Right renal cortex interstitium (tissue), 3 donors: ENCODE measurements at regions not wholly inside any gene's neighbourhood (a gene's known extent, or its start where the extent isn't known, plus 50 kb on each side); places are given as distances from the start of the nearest gene placed in this dataset.
"Not testable (repeated sequence)": the region's sequence is repeated elsewhere in the genome, so short reads cannot be mapped to it uniquely, and the experiment has no call there.

Source experiments
- DNase-seq, 3 donors: peaks; one replicate each; pipeline ENCODE4 v3.0.0-alpha.2; 2013; ENCODE audit warnings: low read depth in 3 of 3, low spot score in 2 of 3

- no peak for DNase-seq
Observed at GRCh38 chr4:116343809-116344208, 741.6 kb downstream of the TRAM1L1 start.

DNA sequence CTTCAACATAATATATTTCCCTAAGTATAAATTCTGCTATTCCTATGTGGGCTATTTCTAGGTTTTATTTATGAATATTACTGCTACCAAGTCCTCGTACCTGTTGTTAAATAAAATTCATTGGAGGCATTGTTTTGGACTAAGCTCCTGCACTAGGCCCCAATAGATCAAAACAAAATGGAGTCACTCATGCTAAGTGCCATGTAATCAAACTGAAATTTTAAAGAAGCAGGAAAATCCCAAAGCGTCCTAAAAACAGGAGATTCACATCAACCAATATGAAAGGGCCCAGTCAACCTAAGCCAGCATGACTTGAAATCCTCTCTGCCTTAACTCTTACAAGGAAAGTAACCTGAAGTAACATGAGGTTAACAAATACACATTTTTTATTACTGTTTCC lies 743.2 kb downstream of the TRAM1L1 start:
- no peak for DNase-seq

DNA sequence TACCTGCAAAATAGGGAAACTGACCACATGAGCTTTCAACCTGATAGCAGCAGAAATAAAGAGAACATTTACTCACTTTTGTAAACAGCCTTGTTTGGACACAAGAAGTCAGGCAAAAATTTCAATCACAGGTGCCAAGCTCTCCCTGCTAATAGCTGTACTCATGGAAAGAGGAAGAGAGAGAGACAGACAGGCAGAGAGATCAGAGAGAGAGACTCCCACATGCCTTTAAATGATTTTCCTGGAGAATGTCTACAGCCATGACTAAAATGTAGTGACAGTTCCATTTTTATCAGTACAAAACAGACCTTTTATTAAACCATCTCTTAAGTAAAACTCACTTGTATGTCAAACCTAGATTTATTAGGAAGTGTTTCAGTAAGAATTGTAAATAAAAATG lies 752.9 kb downstream of the TRAM1L1 start:
- DNase-seq: no peak

DNA sequence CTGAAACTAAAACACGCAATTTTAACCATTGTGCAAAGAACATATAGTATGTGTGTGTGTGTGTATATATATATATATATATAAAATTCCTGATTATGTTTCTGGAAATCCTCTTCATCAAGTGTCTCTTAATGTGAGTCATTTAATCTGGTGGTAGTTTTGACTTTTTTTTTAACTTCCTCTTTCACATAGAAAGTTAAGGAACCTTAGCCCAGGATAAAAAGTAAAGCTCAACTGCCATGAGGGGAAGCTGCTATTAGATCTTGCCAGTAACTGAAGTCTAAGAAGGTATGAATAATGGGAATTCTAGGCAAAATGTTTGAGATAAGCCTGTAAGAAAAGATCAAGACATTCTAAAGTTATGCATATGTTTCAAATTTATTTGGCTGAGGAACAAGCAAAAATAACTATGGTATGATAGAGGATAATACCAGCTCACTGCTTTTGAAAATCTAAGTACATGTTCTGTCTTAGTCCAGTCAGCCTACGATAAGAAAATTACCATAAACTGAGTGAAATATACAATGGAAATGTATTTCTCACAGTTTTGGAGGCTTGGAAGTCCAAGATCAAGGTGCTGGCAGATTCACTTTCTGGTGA lies 757.0 kb downstream of the TRAM1L1 start:
- DNase-seq: no peak

DNA sequence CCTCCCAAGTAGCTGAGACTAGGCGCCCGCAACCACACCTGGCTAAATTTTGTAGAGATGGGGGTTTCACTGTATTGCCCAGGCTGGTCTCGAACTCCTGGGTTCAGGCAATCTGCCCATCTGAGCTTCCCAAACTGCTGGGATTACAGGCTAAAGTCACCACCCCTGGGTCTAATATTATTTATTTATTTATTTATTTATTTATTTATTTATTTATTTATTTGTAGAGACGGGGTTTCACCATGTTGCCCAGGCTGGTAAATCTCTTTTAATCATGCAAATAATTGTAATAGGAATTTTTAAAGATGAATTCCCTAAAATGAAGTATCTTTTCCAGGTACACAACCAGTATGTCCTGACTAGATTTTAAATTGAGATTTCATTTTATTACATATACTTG lies 761.8 kb downstream of the TRAM1L1 start:
- no peak for DNase-seq

DNA sequence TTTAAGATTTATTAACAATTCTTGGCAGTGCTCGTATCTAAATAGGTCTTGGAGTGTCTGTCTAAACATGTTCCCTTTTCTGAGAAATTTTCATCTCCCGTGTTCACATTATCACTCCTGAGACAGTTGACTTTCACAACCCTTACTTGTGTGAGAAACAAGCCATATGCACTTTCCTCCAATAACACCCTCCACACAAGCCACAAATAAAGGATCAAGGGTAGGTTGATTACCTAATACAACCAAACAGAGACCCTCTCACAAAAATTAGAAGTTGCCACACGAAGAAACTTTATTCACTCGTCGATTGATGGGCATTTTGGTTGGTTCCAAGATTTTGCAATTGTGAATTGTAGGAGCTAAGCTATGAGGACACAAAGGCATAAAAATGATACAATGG lies 763.9 kb downstream of the TRAM1L1 start:
- no peak for DNase-seq

- no peak for DNase-seq
Observed at GRCh38 chr4:116320859-116321258, 764.5 kb downstream of the TRAM1L1 start.

DNA sequence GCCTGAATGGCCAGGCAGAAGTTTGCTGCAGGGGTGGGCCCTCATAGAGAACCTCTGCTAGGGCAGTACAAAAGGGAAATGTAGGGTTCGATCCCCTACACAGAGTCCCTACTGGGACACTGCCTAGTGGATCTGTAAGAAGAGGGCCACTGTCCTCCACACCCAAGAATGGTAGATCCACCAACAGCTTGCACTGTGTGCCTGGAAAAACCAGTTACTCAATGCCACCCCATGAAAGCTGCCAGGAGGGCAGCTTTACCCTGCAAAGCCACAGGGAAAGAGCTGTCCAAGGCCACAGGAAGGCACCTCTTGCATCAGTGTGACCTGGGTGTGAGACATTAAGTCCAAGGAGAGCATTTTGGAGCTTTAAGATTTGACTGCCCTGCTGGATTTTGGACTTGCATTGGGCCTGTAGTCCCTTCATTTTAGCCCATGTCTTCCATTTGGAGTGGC lies 781.6 kb downstream of the TRAM1L1 start:
- no peak for DNase-seq

DNA sequence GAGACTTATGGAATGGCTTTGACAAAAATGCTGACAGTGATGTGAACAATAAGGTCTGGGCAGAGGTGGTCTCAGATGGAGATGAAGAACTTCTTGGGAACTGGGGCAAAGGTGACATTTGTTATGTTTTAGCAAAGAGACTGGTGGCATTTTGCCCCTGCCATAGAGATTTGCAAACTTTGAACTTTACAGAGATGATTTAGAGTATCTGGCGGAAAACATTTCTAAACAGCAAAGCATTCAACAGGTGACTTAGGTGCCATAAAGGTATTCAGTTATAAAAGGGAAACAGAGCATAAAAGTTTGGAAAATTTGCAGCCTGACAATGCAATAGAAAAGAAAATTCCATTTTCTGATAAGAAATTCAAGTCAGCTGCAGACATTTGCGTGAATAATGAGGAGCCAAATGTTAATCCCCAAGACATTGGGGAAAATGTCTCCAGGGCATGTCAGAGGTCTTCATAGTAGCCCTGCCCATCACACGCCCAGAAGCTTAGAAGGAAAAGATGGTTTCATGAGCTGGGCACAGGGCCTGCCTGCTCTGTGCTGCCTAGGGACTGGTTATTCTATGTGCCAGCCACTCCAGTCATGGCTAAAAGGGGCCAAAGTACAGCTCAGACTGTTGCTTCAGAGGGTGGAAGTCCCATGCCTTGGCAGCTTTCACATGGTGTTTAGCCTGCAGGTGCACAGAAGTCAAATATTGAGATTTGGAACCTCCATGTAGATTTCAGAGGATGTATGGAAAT lies 782.2 kb downstream of the TRAM1L1 start:
- no peak for DNase-seq

DNA sequence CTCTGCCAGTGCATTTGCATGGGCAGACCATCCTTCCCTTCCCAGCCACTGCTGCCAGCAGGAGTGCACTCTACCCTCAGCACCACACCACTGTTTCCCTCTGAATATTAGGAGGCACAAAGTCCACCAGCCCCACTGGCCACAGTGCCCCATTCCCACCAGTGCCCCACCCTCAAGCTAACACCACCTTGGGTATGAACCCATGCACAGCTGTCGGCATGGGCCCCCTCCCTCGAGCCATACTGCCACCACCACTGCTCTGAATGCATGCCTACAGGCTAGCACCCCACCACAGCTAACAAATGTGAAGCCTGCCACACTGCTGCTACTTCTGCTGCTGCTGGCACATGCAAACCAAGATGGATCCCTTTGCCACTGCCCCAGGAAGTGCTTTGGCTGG lies 810.4 kb downstream of the TRAM1L1 start:
- DNase-seq: no peak

GRCh38 chr4:116272336-116272735 lies 813.0 kb downstream of the TRAM1L1 start:
- DNase-seq: no peak

GRCh38 chr4:116260931-116261330 lies 824.4 kb downstream of the TRAM1L1 start:
- not testable (repeated sequence) for DNase-seq

- DNase-seq: no peak
Observed at GRCh38 chr4:116244771-116245170, 840.6 kb downstream of the TRAM1L1 start.

DNA sequence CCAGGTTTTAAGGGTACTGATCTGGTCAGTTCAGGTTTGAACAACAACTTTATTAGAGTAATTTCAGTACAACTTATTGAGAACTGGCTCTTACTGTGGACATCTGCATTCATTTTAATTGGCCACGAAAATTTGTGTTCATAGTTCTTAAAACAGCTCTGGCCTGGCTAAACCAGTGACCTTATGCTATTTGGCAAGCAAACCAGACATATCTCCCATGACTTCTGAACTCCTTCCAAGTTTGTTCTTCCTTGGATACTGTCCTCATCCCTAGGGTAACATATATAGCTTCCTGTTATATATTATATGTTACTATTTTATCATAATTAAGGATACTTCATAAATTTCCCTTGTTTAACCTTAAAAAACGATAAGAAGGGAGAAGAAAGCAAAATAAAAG lies 841.9 kb downstream of the TRAM1L1 start:
- no peak for DNase-seq

GRCh38 chr4:116233971-116234370 lies 851.4 kb downstream of the TRAM1L1 start:
- no peak for DNase-seq

GRCh38 chr4:116231999-116232398 lies 853.4 kb downstream of the TRAM1L1 start:
- not testable (repeated sequence) for DNase-seq

GRCh38 chr4:116229420-116229819 lies 856.0 kb downstream of the TRAM1L1 start:
- no peak for DNase-seq

DNA sequence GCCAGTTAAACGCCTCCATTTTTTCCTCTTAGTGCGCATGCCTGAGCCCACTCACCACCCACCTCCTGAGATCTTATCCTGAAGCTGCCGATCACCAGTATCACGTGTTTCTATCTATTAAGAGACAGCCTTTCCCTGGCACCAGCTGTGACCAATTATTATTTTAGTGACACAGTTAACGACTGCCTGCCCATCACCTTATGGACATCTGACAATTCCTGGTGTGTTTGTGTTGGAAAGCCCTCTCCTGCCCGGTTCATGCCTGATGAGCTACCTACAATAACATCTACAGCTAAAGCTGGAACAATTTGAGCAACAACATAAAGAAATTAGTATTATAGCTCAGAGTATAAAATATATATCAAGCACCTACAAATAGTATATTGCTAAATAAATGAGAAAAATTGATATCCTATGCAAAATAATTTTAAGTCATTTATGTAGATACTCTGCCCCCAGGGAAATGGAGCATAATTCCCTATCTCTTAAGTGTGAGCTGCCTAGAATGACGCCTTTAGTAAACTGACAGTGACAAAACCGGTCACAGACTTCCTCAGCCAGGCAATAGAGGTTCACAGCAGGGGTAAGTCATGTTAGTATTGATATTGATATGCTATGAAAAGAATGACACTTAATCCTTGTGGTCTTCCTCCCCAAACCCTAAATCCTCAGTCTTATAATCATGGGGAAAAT lies 862.2 kb downstream of the TRAM1L1 start:
- DNase-seq: no peak

DNA sequence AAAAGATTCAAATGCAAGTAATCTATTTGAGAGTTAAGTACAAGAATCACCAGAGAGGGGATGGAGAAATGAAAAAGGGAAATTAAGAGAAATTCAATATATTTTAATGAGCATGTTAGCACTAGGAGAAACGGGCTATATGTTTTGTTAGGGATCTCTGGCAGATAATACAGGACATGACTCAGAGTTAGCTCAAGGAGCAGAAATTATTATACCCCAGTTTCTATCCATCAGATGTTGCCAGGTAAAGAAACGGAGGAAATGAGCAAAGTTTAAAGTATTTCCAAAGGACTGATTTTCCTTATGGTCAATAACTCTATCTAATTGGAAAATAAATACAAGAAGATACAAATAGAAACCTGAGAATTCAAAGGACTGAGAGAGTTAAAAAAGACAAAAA lies 867.6 kb downstream of the TRAM1L1 start:
- no peak for DNase-seq

DNA sequence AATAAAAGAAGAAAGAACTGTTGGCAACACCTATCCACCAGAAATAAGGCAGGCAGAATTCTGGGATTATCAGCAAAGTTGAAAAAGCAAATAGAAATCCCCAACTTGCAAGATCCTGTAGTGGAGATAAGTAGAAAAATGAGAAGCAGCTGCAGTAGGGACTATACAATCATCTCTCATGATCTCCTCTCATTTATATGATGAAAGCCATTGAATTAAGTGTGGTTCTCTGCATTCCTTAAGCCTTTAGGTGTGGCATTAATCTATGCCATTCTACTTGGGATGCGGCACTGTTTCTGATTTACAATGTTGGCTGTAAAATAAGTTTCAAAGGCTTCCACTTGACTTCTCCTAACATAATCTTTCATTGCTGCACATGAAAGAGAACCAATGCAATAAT lies 869.8 kb downstream of the TRAM1L1 start:
- no peak for DNase-seq

DNA sequence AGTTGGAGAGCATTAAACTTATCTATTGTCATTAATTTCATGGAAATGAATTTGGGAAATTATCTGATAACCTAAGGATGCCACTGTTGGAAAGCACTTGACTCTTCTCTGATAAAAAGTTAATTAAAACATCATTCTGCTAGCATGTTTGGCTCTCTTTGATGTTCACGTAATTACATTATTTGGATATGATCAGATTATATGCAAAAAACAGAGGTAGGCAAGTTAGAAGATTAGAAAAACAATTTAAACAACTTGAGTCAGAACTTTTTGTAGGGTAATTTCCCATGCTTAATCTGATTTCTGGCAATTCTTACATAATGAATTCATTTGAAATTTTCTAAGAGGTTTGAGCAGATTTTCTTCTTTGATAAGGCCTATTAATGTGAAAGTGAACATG lies 882.9 kb downstream of the TRAM1L1 start:
- no peak for DNase-seq

DNA sequence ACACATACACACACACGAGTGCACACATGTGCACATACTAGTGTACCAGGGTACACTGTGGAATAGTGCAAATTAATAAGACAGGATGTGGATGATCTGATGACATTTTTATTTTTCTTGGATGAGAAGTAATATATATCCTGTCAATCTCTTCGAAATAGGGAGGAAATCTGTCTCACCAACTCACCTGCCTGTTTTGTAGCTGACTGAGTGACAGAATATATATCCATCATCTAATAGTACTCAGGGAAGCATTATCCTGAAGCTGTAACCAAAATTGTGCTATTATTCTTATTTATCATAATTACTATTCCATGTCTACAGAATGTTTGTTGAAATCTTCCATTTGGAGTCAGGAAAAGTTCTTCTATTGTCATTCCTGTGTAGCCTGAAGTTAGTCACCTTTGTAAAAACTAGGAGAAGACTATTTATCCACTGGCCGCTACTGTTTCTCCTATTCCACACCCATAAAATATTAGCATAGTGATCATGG lies 888.0 kb downstream of the TRAM1L1 start:
- DNase-seq: no peak
